Endodermal cell (in vitro differentiated cells): ENCODE measurements at regions not wholly inside any gene's neighbourhood (a gene's known extent, or its start where the extent isn't known, plus 50 kb on each side); places are given as distances from the start of the nearest gene placed in this dataset.
A peak's percentile ranks its signal among the peaks of the same experiment; 100 is the strongest.

ENCODE experiments used
- DNase-seq: peaks from one replicate; pipeline ENCODE4 v3.0.0-alpha.2; 2017
- H3K27ac ChIP-seq: 2 replicates; pipeline ENCODE4 v1.5.1; 2013; ENCODE audit warnings: mild to moderate bottlenecking, low read depth, low read length, moderate library complexity
- H3K27me3 ChIP-seq: 2 replicates; pipeline ENCODE4 v1.6.1; 2013; ENCODE audit warnings: mild to moderate bottlenecking, low read length, moderate library complexity; ENCODE audit not compliant: insufficient read depth, control insufficient read depth, poor library complexity, severe bottlenecking
- H3K36me3 ChIP-seq: 2 replicates; pipeline ENCODE4 v1.7.0; 2013; ENCODE audit warnings: mild to moderate bottlenecking, low read length, moderate library complexity; ENCODE audit not compliant: control insufficient read depth, insufficient read depth
- H3K4me1 ChIP-seq: one replicate; pipeline ENCODE4 v1.7.0; 2013; ENCODE audit warnings: low read length; ENCODE audit not compliant: control insufficient read depth, insufficient read depth
- H3K4me3 ChIP-seq: 2 replicates; pipeline ENCODE4 v1.5.1; 2013; ENCODE audit warnings: mild to moderate bottlenecking, low read length, moderate library complexity
- H3K9ac ChIP-seq: 2 replicates; pipeline ENCODE4 v1.6.1; 2013; ENCODE audit warnings: mild to moderate bottlenecking, low read length, moderate library complexity; ENCODE audit not compliant: poor library complexity, severe bottlenecking; ENCODE audit errors: extremely low read depth
- H3K9me3 ChIP-seq: 2 replicates; pipeline ENCODE4 v1.6.1; 2013; ENCODE audit warnings: mild to moderate bottlenecking, low read length, moderate library complexity; ENCODE audit not compliant: control insufficient read depth
- H3K27ac Mint-ChIP-seq: 2 replicates; pipeline ENCODE4 v1.8.0; 2020; ENCODE audit warnings: mixed read lengths
- H3K27me3 Mint-ChIP-seq: 2 replicates; pipeline ENCODE4 v1.8.0; 2021; ENCODE audit warnings: mild to moderate bottlenecking, mixed read lengths; ENCODE audit not compliant: insufficient read depth
- H3K36me3 Mint-ChIP-seq: 2 replicates; pipeline ENCODE4 v1.8.0; 2020; ENCODE audit warnings: low read depth, mixed read lengths
- H3K4me1 Mint-ChIP-seq: 2 replicates; pipeline ENCODE4 v1.8.0; 2020; ENCODE audit warnings: mixed read lengths
- H3K4me3 Mint-ChIP-seq: 2 replicates; pipeline ENCODE4 v1.8.0; 2020; ENCODE audit warnings: mild to moderate bottlenecking, moderate library complexity, mixed read lengths
- H3K9me3 Mint-ChIP-seq: 2 replicates; pipeline ENCODE4 v1.8.0; 2020; ENCODE audit warnings: mild to moderate bottlenecking, mixed read lengths
- WGBS, 2 experiments: methylation state at CpG; one replicate each; pipeline versions ENCODE4 v1.1.5 to v1.1.7; 2013; ENCODE audit warnings: missing lambda C conversion rate in 2 of 2, mixed read lengths in 1 of 2; ENCODE audit not compliant: insufficient coverage in 1 of 2, insufficient read length in 1 of 2; 5-methylcytosine and 5-hydroxymethylcytosine counted together
- TF ChIP-seq, protein P1 (sequence below): fragments of 200-600 bp; sonication (generic); conservative IDR thresholded peaks from 2 replicates; pipeline ENCODE4 v1.5.0; 2021; ENCODE audit warnings: antibody characterized with exemption, mild to moderate bottlenecking

DNA sequence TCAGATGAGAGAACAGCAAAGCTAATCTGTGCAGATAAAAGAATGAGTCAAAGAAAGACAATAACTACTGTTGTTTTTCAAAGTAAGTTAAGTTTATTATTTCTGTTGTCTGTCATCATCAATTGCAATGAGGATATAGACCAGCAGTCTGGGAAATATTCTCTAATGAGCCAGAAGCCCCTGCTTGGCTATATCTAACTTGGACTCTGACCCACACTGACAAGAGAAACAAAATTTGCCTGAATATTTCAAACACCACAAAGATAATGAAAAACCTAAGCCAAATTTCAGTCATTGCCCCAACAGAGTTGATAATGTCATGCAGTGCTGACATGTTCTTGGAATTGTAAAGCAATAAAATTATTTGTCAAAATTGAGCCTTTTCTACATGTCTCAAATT is 115.0 kb upstream of the PRDX4 start:
- no peak for DNase-seq
- H3K4me3 Mint-ChIP-seq: no peak overlapping the region
- H3K9me3 Mint-ChIP-seq: peaks cover 11% of the 10 kb centered on the region
- no peak overlapping the region for H3K27ac ChIP-seq
- no peak overlapping the region for H3K4me3 ChIP-seq
- H3K27me3 ChIP-seq: no peaks in the 10 kb centered on the region
- TF ChIP-seq, protein P1, sequence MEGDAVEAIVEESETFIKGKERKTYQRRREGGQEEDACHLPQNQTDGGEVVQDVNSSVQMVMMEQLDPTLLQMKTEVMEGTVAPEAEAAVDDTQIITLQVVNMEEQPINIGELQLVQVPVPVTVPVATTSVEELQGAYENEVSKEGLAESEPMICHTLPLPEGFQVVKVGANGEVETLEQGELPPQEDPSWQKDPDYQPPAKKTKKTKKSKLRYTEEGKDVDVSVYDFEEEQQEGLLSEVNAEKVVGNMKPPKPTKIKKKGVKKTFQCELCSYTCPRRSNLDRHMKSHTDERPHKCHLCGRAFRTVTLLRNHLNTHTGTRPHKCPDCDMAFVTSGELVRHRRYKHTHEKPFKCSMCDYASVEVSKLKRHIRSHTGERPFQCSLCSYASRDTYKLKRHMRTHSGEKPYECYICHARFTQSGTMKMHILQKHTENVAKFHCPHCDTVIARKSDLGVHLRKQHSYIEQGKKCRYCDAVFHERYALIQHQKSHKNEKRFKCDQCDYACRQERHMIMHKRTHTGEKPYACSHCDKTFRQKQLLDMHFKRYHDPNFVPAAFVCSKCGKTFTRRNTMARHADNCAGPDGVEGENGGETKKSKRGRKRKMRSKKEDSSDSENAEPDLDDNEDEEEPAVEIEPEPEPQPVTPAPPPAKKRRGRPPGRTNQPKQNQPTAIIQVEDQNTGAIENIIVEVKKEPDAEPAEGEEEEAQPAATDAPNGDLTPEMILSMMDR: no peak
- H3K27me3 Mint-ChIP-seq: no peaks in the 10 kb centered on the region
- H3K36me3 Mint-ChIP-seq: no peaks in the 10 kb centered on the region
- H3K27ac Mint-ChIP-seq: no peak overlapping the region
- H3K36me3 ChIP-seq: no peaks in the 10 kb centered on the region
- H3K9me3 ChIP-seq: peaks cover 12% of the 10 kb centered on the region
- no peaks in the 10 kb centered on the region for H3K4me1 ChIP-seq
- no peak overlapping the region for H3K9ac ChIP-seq
- no peaks in the 10 kb centered on the region for H3K4me1 Mint-ChIP-seq

DNA sequence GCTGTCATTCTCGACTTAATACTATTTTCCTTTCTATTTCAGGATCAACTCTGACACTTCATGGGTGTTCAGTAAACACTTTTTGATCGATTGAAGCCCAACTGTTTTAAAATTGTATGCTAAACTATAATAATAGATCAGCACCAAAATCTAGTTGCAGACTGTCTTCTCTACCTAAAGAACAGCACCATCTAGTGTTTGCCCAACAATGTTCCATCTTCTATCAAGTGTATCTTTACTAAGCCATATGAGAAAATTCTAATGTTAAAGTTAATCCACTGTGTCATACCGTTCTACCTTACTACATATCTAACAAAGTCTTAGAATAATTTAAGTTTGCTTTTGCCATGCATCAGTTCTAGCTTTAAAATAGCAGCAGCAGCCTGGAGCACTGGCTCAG is 113.0 kb upstream of the PRDX4 start:
- Mint-ChIP-seq H3K9me3 (peaks cover 24% of the 10 kb centered on the region), H3K4me3 (no peak overlapping the region), H3K27ac (no peak overlapping the region), H3K27me3 (no peaks in the 10 kb centered on the region), H3K4me1 (no peaks in the 10 kb centered on the region), H3K36me3 (no peaks in the 10 kb centered on the region)
- TF ChIP-seq, protein P1: peak; percentile 91
- no peaks in the 10 kb centered on the region for H3K4me1 ChIP-seq
- no peaks in the 10 kb centered on the region for H3K27me3 ChIP-seq
- no peak overlapping the region for H3K9ac ChIP-seq
- no peak overlapping the region for H3K4me3 ChIP-seq
- H3K9me3 ChIP-seq: peaks cover 12% of the 10 kb centered on the region
- WGBS, 2 experiments: 33% methylated on average over 1 of the region's 3 CpGs; no CpG with 5 or more reads in 1 of the 2 experiments
- no peaks in the 10 kb centered on the region for H3K36me3 ChIP-seq
- no peak for DNase-seq
- no peak overlapping the region for H3K27ac ChIP-seq

DNA sequence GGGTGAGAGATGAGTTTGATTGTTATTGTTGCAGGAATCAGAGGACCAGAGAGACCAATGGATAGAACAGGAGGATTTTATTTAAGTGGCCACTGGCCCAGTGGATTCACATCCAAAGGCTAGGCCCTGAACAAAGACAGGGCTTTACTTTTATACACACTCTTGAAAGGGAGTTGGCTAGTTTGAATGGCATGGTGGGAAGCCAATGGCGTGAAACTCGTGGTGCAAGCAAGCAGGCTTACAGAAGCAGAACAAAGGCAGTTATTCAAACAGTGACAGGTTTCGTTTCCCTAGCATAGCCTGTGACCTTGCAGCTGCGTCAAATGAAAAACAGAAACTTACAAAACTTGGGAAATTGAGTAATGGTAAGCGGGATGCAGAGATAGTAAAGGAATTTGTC is 110.2 kb upstream of the PRDX4 start:
- H3K4me1 Mint-ChIP-seq: no peaks in the 10 kb centered on the region
- H3K27me3 Mint-ChIP-seq: no peaks in the 10 kb centered on the region
- TF ChIP-seq, protein P1: no peak
- H3K36me3 Mint-ChIP-seq: no peaks in the 10 kb centered on the region
- no peak overlapping the region for H3K9ac ChIP-seq
- peaks cover 37% of the 10 kb centered on the region for H3K9me3 Mint-ChIP-seq
- H3K4me3 Mint-ChIP-seq: no peak overlapping the region
- no peaks in the 10 kb centered on the region for H3K27me3 ChIP-seq
- 78 to 90% methylated on average over 3 to 5 of the region's 5 CpGs for WGBS, 2 experiments
- DNase-seq: no peak
- H3K4me1 ChIP-seq: no peaks in the 10 kb centered on the region
- no peak overlapping the region for H3K4me3 ChIP-seq
- no peak overlapping the region for H3K27ac Mint-ChIP-seq
- H3K36me3 ChIP-seq: no peaks in the 10 kb centered on the region
- no peak overlapping the region for H3K27ac ChIP-seq
- peaks cover 12% of the 10 kb centered on the region for H3K9me3 ChIP-seq
